ENCODE measurements at regions not wholly inside any gene's neighbourhood (a gene's known extent, or its start where the extent isn't known, plus 50 kb on each side); places are given as distances from the start of the nearest gene placed in this dataset.

DNA sequence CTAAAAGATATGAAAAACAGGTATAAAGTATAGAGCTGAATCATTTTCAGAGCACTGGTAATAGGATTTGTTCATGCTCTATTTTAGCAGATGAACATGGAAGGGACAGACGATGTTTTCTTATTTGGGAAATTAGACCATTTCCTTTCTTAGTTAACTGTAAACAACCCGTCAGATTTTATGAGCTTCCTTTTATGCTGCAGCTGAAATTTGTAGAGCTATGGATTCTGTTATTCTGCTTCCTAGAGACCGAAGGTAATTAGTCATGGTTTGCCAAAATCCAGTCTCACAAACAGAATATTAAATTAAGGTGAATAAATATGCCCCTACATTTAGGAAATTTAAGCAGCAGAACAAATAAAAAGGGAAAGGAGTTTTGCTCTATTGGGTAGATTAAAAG, 180.2 kb upstream of the SYT1 start:
- H3K4me3 ChIP-seq (ENCODE audit: insufficient read depth, low read depth, low read length): no peak overlapping the region
- H2BK5ac ChIP-seq (ENCODE audit: low read depth, low read length, poor library complexity, severe bottlenecking): no peak overlapping the region
- in situ Hi-C loops (cut with MboI; ENCODE audit: low sequenced_read_pairs): no loop called here
- POLR2A ChIA-PET (ENCODE audit: unreplicated experiment): no interaction called here
- ATAC-seq (ENCODE audit: low read depth) (no peak), DNase-seq (no peak)
- no peak overlapping the region for H3K23ac ChIP-seq (ENCODE audit: low read depth, low read length)
- WGBS, 2 experiments (ENCODE audit: extremely low coverage in 2 of 2, insufficient read length in 1 of 2): no CpG with 5 or more reads among the region's 3 CpGs
- intact Hi-C loops (cut with micrococcal nuclease): no loop called here
- H2AFZ ChIP-seq (replicated peaks; ENCODE audit: low read length, poor library complexity): no peak overlapping the region
- no peaks in the 10 kb centered on the region for H3K79me1 ChIP-seq (ENCODE audit: low read depth in 1 of 2, low read length in 2 of 2)
- no peak overlapping the region for H3K14ac ChIP-seq (replicated peaks; ENCODE audit: low read depth, low read length)
- no TSS peak for BruUV-seq (replicated peaks)
- CTCF ChIA-PET: no interaction called here
- no peak overlapping the region for H3K4ac ChIP-seq (ENCODE audit: low read depth, low read length)
- no peaks in the 10 kb centered on the region for H3K36me3 ChIP-seq (ENCODE audit: control insufficient read depth, insufficient read depth, low read length)
- no peaks in the 10 kb centered on the region for H3K4me1 ChIP-seq (ENCODE audit: control insufficient read depth, insufficient read depth, low read length)
- H3K9ac ChIP-seq (ENCODE audit: low read depth, low read length): no peak overlapping the region
- no peaks in the 10 kb centered on the region for H3K27me3 ChIP-seq (ENCODE audit: control insufficient read depth, insufficient read depth, low read length)
- no peak for TF ChIP-seq MAFK (IDR thresholded peaks at IDR 0.05; ENCODE audit: low read depth, low read length)
- TF ChIP-seq RAD21 (IDR thresholded peaks at IDR 0.05; ENCODE audit: low read length): no peak
- no peak for TF ChIP-seq NFE2L2 (IDR thresholded peaks at IDR 0.05; ENCODE audit: low read depth, low read length)
- TF ChIP-seq RFX5 (IDR thresholded peaks at IDR 0.05; ENCODE audit: low read depth, low read length): no peak
- TF ChIP-seq BHLHE40 (IDR thresholded peaks at IDR 0.05; ENCODE audit: low read depth, low read length): no peak
- no peak for TF ChIP-seq CHD1 (IDR thresholded peaks at IDR 0.05; ENCODE audit: low read depth, low read length)
- TF ChIP-seq CEBPB (IDR thresholded peaks at IDR 0.05; ENCODE audit: low read depth, low read length): no peak
- TF ChIP-seq, protein P1, sequence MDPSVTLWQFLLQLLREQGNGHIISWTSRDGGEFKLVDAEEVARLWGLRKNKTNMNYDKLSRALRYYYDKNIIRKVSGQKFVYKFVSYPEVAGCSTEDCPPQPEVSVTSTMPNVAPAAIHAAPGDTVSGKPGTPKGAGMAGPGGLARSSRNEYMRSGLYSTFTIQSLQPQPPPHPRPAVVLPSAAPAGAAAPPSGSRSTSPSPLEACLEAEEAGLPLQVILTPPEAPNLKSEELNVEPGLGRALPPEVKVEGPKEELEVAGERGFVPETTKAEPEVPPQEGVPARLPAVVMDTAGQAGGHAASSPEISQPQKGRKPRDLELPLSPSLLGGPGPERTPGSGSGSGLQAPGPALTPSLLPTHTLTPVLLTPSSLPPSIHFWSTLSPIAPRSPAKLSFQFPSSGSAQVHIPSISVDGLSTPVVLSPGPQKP (IDR thresholded peaks at IDR 0.05; ENCODE audit: borderline replicate concordance, low read depth, low read length): no peak
- TF ChIP-seq, protein P2, sequence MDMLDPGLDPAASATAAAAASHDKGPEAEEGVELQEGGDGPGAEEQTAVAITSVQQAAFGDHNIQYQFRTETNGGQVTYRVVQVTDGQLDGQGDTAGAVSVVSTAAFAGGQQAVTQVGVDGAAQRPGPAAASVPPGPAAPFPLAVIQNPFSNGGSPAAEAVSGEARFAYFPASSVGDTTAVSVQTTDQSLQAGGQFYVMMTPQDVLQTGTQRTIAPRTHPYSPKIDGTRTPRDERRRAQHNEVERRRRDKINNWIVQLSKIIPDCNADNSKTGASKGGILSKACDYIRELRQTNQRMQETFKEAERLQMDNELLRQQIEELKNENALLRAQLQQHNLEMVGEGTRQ (IDR thresholded peaks at IDR 0.05; ENCODE audit: low read depth, low read length): no peak
- TF ChIP-seq POLR2A (IDR thresholded peaks at IDR 0.05; ENCODE audit: low read depth, low read length): no peak
- no peak for TF ChIP-seq SMC3 (IDR thresholded peaks at IDR 0.05; ENCODE audit: low read depth, low read length)
- TF ChIP-seq MAZ (IDR thresholded peaks at IDR 0.05; ENCODE audit: borderline replicate concordance, low read depth, low read length): no peak
- TF ChIP-seq MXI1 (IDR thresholded peaks at IDR 0.05; ENCODE audit: borderline replicate concordance, low read depth, low read length): no peak
- TF ChIP-seq RCOR1 (IDR thresholded peaks at IDR 0.05; ENCODE audit: insufficient replicate concordance, low read length): no peak
- TF ChIP-seq FOS (IDR thresholded peaks at IDR 0.05; ENCODE audit: low read depth, low read length): no peak
- TF ChIP-seq, protein P3, sequence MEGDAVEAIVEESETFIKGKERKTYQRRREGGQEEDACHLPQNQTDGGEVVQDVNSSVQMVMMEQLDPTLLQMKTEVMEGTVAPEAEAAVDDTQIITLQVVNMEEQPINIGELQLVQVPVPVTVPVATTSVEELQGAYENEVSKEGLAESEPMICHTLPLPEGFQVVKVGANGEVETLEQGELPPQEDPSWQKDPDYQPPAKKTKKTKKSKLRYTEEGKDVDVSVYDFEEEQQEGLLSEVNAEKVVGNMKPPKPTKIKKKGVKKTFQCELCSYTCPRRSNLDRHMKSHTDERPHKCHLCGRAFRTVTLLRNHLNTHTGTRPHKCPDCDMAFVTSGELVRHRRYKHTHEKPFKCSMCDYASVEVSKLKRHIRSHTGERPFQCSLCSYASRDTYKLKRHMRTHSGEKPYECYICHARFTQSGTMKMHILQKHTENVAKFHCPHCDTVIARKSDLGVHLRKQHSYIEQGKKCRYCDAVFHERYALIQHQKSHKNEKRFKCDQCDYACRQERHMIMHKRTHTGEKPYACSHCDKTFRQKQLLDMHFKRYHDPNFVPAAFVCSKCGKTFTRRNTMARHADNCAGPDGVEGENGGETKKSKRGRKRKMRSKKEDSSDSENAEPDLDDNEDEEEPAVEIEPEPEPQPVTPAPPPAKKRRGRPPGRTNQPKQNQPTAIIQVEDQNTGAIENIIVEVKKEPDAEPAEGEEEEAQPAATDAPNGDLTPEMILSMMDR (conservative IDR thresholded peaks at IDR 0.05; ENCODE audit: low read depth, low read length): no peak
- no peak overlapping the region for H2AK5ac ChIP-seq (ENCODE audit: low read depth, low read length)
- no peak overlapping the region for H2BK120ac ChIP-seq (ENCODE audit: low read depth, low read length)
- no peak overlapping the region for H2AK9ac ChIP-seq (replicated peaks; ENCODE audit: low read depth, low read length, poor library complexity)
- no peak overlapping the region for H4K5ac ChIP-seq (ENCODE audit: low read depth, low read length)
- H4K91ac ChIP-seq (ENCODE audit: insufficient read depth, low read depth, low read length): no peak overlapping the region
- H3K18ac ChIP-seq (ENCODE audit: low read depth, low read length): no peak overlapping the region
- H2BK20ac ChIP-seq (ENCODE audit: low read depth, low read length): no peak overlapping the region
- no peak overlapping the region for H4K8ac ChIP-seq (ENCODE audit: low read depth in 2 of 2, low read length in 2 of 2)
- dilution Hi-C loops (cut with HindIII; ENCODE audit: low sequenced_read_pairs, unreplicated experiment): no loop called here
- H3K9me3 ChIP-seq (ENCODE audit: control insufficient read depth, insufficient read depth, low read length): no peaks in the 10 kb centered on the region
- H3K4me2 ChIP-seq (ENCODE audit: low read depth, low read length): no peak overlapping the region
- H3K9me1 ChIP-seq (ENCODE audit: insufficient read depth, low read length): no peaks in the 10 kb centered on the region
- no peak overlapping the region for H3K27ac ChIP-seq (ENCODE audit: insufficient read depth, low read length)
- no peak overlapping the region for H3K56ac ChIP-seq (ENCODE audit: extremely low read depth, insufficient read depth, low read length)
- H2BK15ac ChIP-seq (ENCODE audit: low read depth, low read length): no peak overlapping the region
- H4K20me1 ChIP-seq (ENCODE audit: insufficient read depth, low read length): no peaks in the 10 kb centered on the region
